ENCODE measurements at regions not wholly inside any gene's neighbourhood (a gene's known extent, or its start where the extent isn't known, plus 50 kb on each side); places are given as distances from the start of the nearest gene placed in this dataset.
"Not testable (repeated sequence)": the region's sequence is repeated elsewhere in the genome, so short reads cannot be mapped to it uniquely, and the experiment has no call there.

DNA sequence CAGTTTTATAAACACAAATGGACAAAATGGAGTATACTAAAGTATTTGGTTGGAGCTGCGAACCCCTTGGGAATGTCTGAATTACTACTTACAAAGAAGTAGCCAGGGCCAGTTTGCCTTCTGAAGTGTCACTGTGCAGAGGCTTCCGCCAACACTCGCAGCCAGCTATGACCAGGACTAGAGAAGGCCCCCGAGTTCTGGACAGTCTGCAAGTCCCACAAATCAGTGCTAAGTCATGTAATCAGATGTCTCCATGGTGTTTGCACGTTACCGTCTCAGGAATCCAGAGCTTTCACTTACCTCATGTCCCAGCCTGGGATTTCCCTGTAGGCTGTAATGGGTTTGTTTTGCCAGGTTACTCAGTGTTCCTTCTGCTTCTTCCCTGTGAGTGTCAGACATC lies 106.6 kb upstream of the SPAG17 start:
- Histone ChIP-seq H3K27ac (ENCODE audit: low read depth, low read length) (no peak overlapping the region), H3K9me3 (ENCODE audit: control insufficient read depth, insufficient read depth, low read length) (no peaks in the 10 kb centered on the region), H3K4me1 (ENCODE audit: control insufficient read depth, low read length) (no peaks in the 10 kb centered on the region), H3K36me3 (ENCODE audit: control insufficient read depth, low read length) (no peaks in the 10 kb centered on the region), H3K4me3 (ENCODE audit: low read length) (no peak overlapping the region), H3K4me2 (ENCODE audit: low read length) (no peak overlapping the region), H4K20me1 (ENCODE audit: control insufficient read depth, insufficient read depth, low read depth, low read length) (no peaks in the 10 kb centered on the region), H3K79me2 (ENCODE audit: control insufficient read depth, low read length) (no peaks in the 10 kb centered on the region), H3K27me3 (ENCODE audit: control insufficient read depth, low read length) (no peaks in the 10 kb centered on the region), H3K9me2 (replicated peaks; ENCODE audit: control insufficient read depth, low read length) (no peaks in the 10 kb centered on the region), H3F3A (ENCODE audit: control insufficient read depth, insufficient read depth) (no peaks in the 10 kb centered on the region)
- TF ChIP-seq, protein P1, sequence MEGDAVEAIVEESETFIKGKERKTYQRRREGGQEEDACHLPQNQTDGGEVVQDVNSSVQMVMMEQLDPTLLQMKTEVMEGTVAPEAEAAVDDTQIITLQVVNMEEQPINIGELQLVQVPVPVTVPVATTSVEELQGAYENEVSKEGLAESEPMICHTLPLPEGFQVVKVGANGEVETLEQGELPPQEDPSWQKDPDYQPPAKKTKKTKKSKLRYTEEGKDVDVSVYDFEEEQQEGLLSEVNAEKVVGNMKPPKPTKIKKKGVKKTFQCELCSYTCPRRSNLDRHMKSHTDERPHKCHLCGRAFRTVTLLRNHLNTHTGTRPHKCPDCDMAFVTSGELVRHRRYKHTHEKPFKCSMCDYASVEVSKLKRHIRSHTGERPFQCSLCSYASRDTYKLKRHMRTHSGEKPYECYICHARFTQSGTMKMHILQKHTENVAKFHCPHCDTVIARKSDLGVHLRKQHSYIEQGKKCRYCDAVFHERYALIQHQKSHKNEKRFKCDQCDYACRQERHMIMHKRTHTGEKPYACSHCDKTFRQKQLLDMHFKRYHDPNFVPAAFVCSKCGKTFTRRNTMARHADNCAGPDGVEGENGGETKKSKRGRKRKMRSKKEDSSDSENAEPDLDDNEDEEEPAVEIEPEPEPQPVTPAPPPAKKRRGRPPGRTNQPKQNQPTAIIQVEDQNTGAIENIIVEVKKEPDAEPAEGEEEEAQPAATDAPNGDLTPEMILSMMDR (IDR thresholded peaks at IDR 0.05; ENCODE audit: low read depth, low read length, poor library complexity, severe bottlenecking) = no peak
- no peak for TF ChIP-seq EZH2phosphoT487 (IDR thresholded peaks at IDR 0.05; ENCODE audit: borderline replicate concordance, low read length)

DNA sequence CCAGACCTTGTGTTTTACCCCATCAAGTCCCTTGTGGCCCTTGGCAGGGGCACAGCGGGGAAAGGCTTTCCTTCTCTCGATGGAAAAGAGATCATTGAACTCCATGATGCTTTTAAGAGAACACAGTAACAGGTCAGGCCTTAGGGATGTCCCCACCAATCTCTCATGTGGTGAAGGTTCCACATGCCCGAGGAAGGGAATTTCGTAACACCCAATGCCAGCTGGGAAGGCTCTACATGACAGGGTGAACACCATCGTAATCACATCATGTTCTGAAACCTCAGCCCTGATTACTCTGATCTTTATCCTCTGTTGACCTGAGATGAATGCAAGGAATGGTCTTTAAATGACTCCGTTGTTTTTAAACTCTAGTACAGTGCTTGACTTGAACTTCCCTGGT lies 105.5 kb upstream of the SPAG17 start:
- no peaks in the 10 kb centered on the region for H3K9me3 ChIP-seq (ENCODE audit: control insufficient read depth, insufficient read depth, low read length)
- H3K4me2 ChIP-seq (ENCODE audit: low read length) = no peak overlapping the region
- TF ChIP-seq, protein P1 (IDR thresholded peaks at IDR 0.05; ENCODE audit: low read depth, low read length, poor library complexity, severe bottlenecking) = no peak
- no peak for TF ChIP-seq EZH2phosphoT487 (IDR thresholded peaks at IDR 0.05; ENCODE audit: borderline replicate concordance, low read length)
- H3K36me3 ChIP-seq (ENCODE audit: control insufficient read depth, low read length) = no peaks in the 10 kb centered on the region
- no peaks in the 10 kb centered on the region for H3F3A ChIP-seq (ENCODE audit: control insufficient read depth, insufficient read depth)
- no peaks in the 10 kb centered on the region for H3K9me2 ChIP-seq (replicated peaks; ENCODE audit: control insufficient read depth, low read length)
- no peak overlapping the region for H3K4me3 ChIP-seq (ENCODE audit: low read length)
- H3K27me3 ChIP-seq (ENCODE audit: control insufficient read depth, low read length) = no peaks in the 10 kb centered on the region
- no peaks in the 10 kb centered on the region for H4K20me1 ChIP-seq (ENCODE audit: control insufficient read depth, insufficient read depth, low read depth, low read length)
- no peaks in the 10 kb centered on the region for H3K79me2 ChIP-seq (ENCODE audit: control insufficient read depth, low read length)
- H3K4me1 ChIP-seq (ENCODE audit: control insufficient read depth, low read length) = no peaks in the 10 kb centered on the region
- no peak overlapping the region for H3K27ac ChIP-seq (ENCODE audit: low read depth, low read length)

DNA sequence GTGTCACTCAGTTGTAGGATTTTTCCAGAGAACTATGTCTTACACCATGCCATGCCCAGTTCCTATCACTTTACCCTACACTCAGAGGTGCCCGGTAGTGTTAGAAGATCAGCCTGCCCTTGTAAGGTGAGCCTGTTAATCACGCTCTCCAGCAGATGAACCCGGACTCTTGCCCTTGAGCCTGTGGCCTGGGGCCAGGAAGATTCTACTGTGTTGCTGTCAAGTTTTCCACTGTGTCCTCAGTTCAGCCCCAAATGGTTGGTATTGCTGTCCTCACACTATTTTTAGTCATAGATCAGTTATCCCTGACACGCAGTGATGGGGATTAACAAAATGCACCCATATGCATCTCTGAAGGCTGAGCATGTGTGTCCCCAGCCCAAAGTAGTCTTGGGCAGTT lies 105.0 kb upstream of the SPAG17 start:
- no peaks in the 10 kb centered on the region for H3K36me3 ChIP-seq (ENCODE audit: control insufficient read depth, low read length)
- no peaks in the 10 kb centered on the region for H3K9me2 ChIP-seq (replicated peaks; ENCODE audit: control insufficient read depth, low read length)
- H4K20me1 ChIP-seq (ENCODE audit: control insufficient read depth, insufficient read depth, low read depth, low read length) = no peaks in the 10 kb centered on the region
- no peaks in the 10 kb centered on the region for H3K9me3 ChIP-seq (ENCODE audit: control insufficient read depth, insufficient read depth, low read length)
- H3K27ac ChIP-seq (ENCODE audit: low read depth, low read length) = no peak overlapping the region
- H3K79me2 ChIP-seq (ENCODE audit: control insufficient read depth, low read length) = no peaks in the 10 kb centered on the region
- H3K4me1 ChIP-seq (ENCODE audit: control insufficient read depth, low read length) = no peaks in the 10 kb centered on the region
- H3K4me2 ChIP-seq (ENCODE audit: low read length) = no peak overlapping the region
- H3F3A ChIP-seq (ENCODE audit: control insufficient read depth, insufficient read depth) = no peaks in the 10 kb centered on the region
- TF ChIP-seq EZH2phosphoT487 (IDR thresholded peaks at IDR 0.05; ENCODE audit: borderline replicate concordance, low read length) = no peak
- TF ChIP-seq, protein P1 (IDR thresholded peaks at IDR 0.05; ENCODE audit: low read depth, low read length, poor library complexity, severe bottlenecking) = no peak
- no peaks in the 10 kb centered on the region for H3K27me3 ChIP-seq (ENCODE audit: control insufficient read depth, low read length)
- H3K4me3 ChIP-seq (ENCODE audit: low read length) = no peak overlapping the region

DNA sequence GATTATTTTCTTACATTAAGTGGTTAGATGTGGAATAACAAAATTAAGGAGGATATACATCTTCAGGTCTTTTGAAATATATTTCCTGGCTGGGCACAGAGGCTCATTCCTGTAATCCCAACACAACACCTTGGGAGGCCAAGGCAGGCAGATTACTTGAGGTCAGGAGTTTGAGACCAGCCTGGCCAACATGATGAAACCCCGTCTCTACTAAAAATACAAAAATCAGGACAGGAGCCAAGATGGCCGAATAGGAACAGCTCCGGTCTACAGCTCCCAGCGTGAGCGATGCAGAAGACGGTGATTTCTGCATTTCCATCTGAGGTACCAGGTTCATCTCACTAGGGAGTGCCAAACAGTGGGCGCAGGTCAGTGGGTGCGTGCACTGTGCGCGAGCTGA lies 95.6 kb upstream of the SPAG17 start:
- H3K36me3 ChIP-seq (ENCODE audit: control insufficient read depth, low read length); H3K4me2 ChIP-seq (ENCODE audit: low read length); H3K4me3 ChIP-seq (ENCODE audit: low read length): not testable (repeated sequence)

More for the DNA sequence above, 95.6 kb upstream of the SPAG17 start:
- not testable (repeated sequence) for H3K4me1 ChIP-seq (ENCODE audit: control insufficient read depth, low read length); H3K27me3 ChIP-seq (ENCODE audit: control insufficient read depth, low read length); H4K20me1 ChIP-seq (ENCODE audit: control insufficient read depth, insufficient read depth, low read depth, low read length); H3K9me2 ChIP-seq (replicated peaks; ENCODE audit: control insufficient read depth, low read length); H3K27ac ChIP-seq (ENCODE audit: low read depth, low read length); H3F3A ChIP-seq (ENCODE audit: control insufficient read depth, insufficient read depth); H3K79me2 ChIP-seq (ENCODE audit: control insufficient read depth, low read length); H3K9me3 ChIP-seq (ENCODE audit: control insufficient read depth, insufficient read depth, low read length)
